Tibial artery (tissue), 4 donors: ENCODE measurements at regions not wholly inside any gene's neighbourhood (a gene's known extent, or its start where the extent isn't known, plus 50 kb on each side); places are given as distances from the start of the nearest gene placed in this dataset.
"Not testable (repeated sequence)": the region's sequence is repeated elsewhere in the genome, so short reads cannot be mapped to it uniquely, and the experiment has no call there.

Experiments
- DNase-seq, 2 donors: peaks; one replicate each; pipeline ENCODE4 v3.0.0-alpha.2; 2019
- H3K27ac ChIP-seq, 2 donors: fragments of 200-600 bp; sonication (generic) in 1 of 2; 1 replicate in 1 of 2; 2 replicates in 1 of 2; pipeline ENCODE4 v1.5.1; 2018 to 2019; ENCODE audit warnings: mild to moderate bottlenecking in 1 of 2
- H3K27me3 ChIP-seq, 2 donors: fragments of 200-600 bp; sonication (generic) in 1 of 2; one replicate each; pipeline versions ENCODE4 v1.5.1 to v1.6.0; 2016 to 2019
- H3K36me3 ChIP-seq, 3 donors: fragments of 200-600 bp; sonication (generic) in 2 of 3; one replicate each; pipeline ENCODE4 v1.5.1; 2016 to 2019; ENCODE audit warnings: mild to moderate bottlenecking in 2 of 3
- H3K4me1 ChIP-seq, 4 donors: fragments of 200-600 bp; sonication (generic) in 2 of 4; 1 replicate in 3 of 4; 2 replicates in 1 of 4; pipeline ENCODE4 v1.5.1; 2016 to 2019
- H3K4me3 ChIP-seq, 2 donors: fragments of 200-600 bp; sonication (generic) in 1 of 2; 1 replicate in 1 of 2; 2 replicates in 1 of 2; pipeline ENCODE4 v1.5.1; 2018 to 2019; ENCODE audit warnings: mild to moderate bottlenecking in 2 of 2
- H3K9me3 ChIP-seq, 3 donors: fragments of 200-600 bp; sonication (generic) in 1 of 3; one replicate each; pipeline ENCODE4 v1.5.1; 2016 to 2019
- CTCF ChIP-seq, 2 experiments: fragments of 200-600 bp in 1 of 2; fragments of 450-650 bp in 1 of 2; IDR thresholded peaks; one replicate each; pipeline ENCODE4 v1.5.1; 2017 to 2019; ENCODE audit warnings: antibody characterized with exemption in 2 of 2, mild to moderate bottlenecking in 1 of 2, moderate library complexity in 1 of 2
- intact Hi-C: fragments of 100-400 bp; cut with DNase I; formaldehyde crosslinking; loops from one replicate; pipeline ENCODE4 v1.15.0; 2023; ENCODE audit warnings: low total_unique reads

GRCh38 chr6:140385679-140386078 is 1011.2 kb upstream of the CITED2 start:
- no peaks in the 10 kb centered on the region for H3K27me3 ChIP-seq
- H3K27ac ChIP-seq, result no peak overlapping the region
- H3K9me3 ChIP-seq, result no peaks in the 10 kb centered on the region
- no peak for TF ChIP-seq CTCF (IDR thresholded peaks at IDR 0.05)
- intact Hi-C loops, result no loop called here
- H3K4me3 ChIP-seq, result no peak overlapping the region
- DNase-seq, result no peak
- no peaks in the 10 kb centered on the region for H3K36me3 ChIP-seq
- H3K4me1 ChIP-seq, result no peaks in the 10 kb centered on the region

- Histone ChIP-seq H3K27ac (no peak overlapping the region), H3K27me3 (no peaks in the 10 kb centered on the region), H3K9me3 (no peaks in the 10 kb centered on the region), H3K4me1 (no peaks in the 10 kb centered on the region), H3K4me3 (no peak overlapping the region), H3K36me3 (no peaks in the 10 kb centered on the region)
- intact Hi-C loops, result no loop called here
- DNase-seq, result no peak
- TF ChIP-seq CTCF (IDR thresholded peaks at IDR 0.05), result no peak
Measured at GRCh38 chr6:140382355-140382754, 1007.9 kb upstream of the CITED2 start.

- Histone ChIP-seq H3K9me3 (no peaks in the 10 kb centered on the region), H3K4me3 (no peak overlapping the region), H3K36me3 (no peaks in the 10 kb centered on the region), H3K4me1 (no peaks in the 10 kb centered on the region), H3K27me3 (no peaks in the 10 kb centered on the region), H3K27ac (no peak overlapping the region)
- intact Hi-C loops, result no loop called here
- DNase-seq, result no peak
- no peak for TF ChIP-seq CTCF (IDR thresholded peaks at IDR 0.05)
Measured at GRCh38 chr6:140380427-140381218, 1006.2 kb upstream of the CITED2 start.

- Histone ChIP-seq H3K27ac (no peak overlapping the region), H3K4me3 (no peak overlapping the region), H3K27me3 (no peaks in the 10 kb centered on the region), H3K4me1 (no peaks in the 10 kb centered on the region), H3K9me3 (no peaks in the 10 kb centered on the region), H3K36me3 (no peaks in the 10 kb centered on the region)
- intact Hi-C loops, result no loop called here
- no peak for DNase-seq
- no peak for TF ChIP-seq CTCF (IDR thresholded peaks at IDR 0.05)
Measured at GRCh38 chr6:140379919-140380318, 1005.5 kb upstream of the CITED2 start.

GRCh38 chr6:140376209-140376608 is 1001.8 kb upstream of the CITED2 start:
- Histone ChIP-seq H3K9me3 (no peaks in the 10 kb centered on the region), H3K27me3 (no peaks in the 10 kb centered on the region), H3K4me3 (no peak overlapping the region), H3K36me3 (no peaks in the 10 kb centered on the region), H3K4me1 (peaks cover 0 to 11% (median 0%) of the 10 kb centered on the region in 4 donors), H3K27ac (no peak overlapping the region)
- TF ChIP-seq CTCF (IDR thresholded peaks at IDR 0.05), result no peak
- no peak for DNase-seq
- intact Hi-C loops, result no loop called here

GRCh38 chr6:140373728-140374127 is 999.3 kb upstream of the CITED2 start:
- H3K27ac ChIP-seq, H3K4me3 ChIP-seq, H3K9me3 ChIP-seq, H3K36me3 ChIP-seq, DNase-seq, intact Hi-C loops, H3K27me3 ChIP-seq: not testable (repeated sequence)
- H3K4me1 ChIP-seq, result peaks cover 0 to 12% (median 0%) of the 10 kb centered on the region in 4 donors
